NCI-H1092 treated with DMSO at 0.1 percent for 48 hours (cell line): ENCODE measurements at regions not wholly inside any gene's neighbourhood (a gene's known extent, or its start where the extent isn't known, plus 50 kb on each side); places are given as distances from the start of the nearest gene placed in this dataset.
"Not testable (repeated sequence)": the region's sequence is repeated elsewhere in the genome, so short reads cannot be mapped to it uniquely, and the experiment has no call there.

Experiments used
- DNase-seq: peaks from one replicate; lab custom pipeline; 2025; lab: John Stamatoyannopoulos, UW

- DNase-seq, result no peak
Measured at GRCh38 chr3:178205740-178206139, 330.5 kb upstream of the KCNMB2 start.

GRCh38 chr3:178206521-178206920 lies 329.7 kb upstream of the KCNMB2 start:
- no peak for DNase-seq

- not testable (repeated sequence) for DNase-seq
Measured at GRCh38 chr3:178207161-178207560, 329.1 kb upstream of the KCNMB2 start.

- not testable (repeated sequence) for DNase-seq
Measured at GRCh38 chr3:178207627-178208026, 328.6 kb upstream of the KCNMB2 start.

DNA sequence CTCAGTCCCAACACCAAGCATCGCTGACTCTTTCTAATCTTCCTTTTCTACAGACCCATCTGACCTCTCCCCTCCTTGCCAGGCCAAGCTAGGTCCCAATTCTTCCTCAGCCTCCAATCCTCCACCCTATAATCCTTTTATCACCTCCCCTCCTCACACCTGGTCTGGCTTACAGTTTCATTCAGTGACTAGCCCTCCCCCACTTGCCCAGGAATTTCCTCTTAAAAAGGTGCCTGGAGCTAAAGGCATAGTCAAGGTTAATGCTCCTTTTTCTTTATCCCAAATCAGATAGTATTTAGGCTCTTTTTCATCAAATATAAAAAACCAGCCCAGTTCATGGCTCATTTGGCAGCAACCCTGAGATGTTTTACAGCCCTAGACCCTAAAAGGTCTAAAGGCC lies 327.1 kb upstream of the KCNMB2 start:
- DNase-seq, result not testable (repeated sequence)

- DNase-seq, result not testable (repeated sequence)
Measured at GRCh38 chr3:178209618-178210017, 326.6 kb upstream of the KCNMB2 start.

GRCh38 chr3:178211086-178211485 lies 325.1 kb upstream of the KCNMB2 start:
- not testable (repeated sequence) for DNase-seq

- DNase-seq, result no peak
Measured at GRCh38 chr3:178217479-178217878, 318.8 kb upstream of the KCNMB2 start.

- no peak for DNase-seq
Measured at GRCh38 chr3:178218231-178218630, 318.0 kb upstream of the KCNMB2 start.

GRCh38 chr3:178219661-178220060 lies 316.6 kb upstream of the KCNMB2 start:
- not testable (repeated sequence) for DNase-seq

DNA sequence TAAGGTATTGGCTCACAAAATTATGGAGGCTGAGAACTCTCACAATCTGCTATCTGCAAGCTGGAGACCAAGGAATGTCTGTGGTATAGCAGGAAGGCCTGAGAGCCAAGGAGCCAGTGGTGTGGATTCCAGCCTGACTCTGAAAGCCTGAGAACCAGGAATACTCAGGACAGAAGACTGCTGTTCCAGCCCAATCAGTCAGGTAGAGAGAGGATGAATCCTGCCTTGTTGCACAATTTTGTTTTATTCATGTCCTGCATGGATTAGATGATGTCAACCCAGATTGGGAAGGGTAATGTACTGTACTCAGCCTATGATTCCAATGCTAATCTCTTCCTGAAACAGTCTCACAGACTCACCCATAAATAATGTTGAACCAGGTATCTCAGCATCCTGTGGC lies 312.4 kb upstream of the KCNMB2 start:
- no peak for DNase-seq

GRCh38 chr3:178226094-178226493 lies 310.1 kb upstream of the KCNMB2 start:
- no peak for DNase-seq

DNA sequence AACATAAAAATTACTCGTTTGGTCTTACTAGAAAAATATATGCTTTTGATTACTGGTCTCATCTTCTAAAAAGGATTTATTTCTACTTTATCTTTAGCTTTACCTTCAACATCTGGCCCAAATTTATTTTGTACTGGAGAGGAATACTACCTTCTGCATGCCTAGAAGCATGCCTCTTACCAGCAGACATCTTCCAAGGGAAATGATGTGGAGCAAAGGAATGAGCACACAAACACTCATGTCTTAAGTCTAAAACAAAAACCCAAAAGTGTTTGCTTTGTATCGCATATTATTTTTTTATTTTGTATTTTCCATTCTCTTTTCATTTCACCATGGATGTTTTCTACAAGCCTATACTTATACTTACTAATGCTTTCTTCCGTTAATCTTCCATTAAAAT lies 304.6 kb upstream of the KCNMB2 start:
- no peak for DNase-seq

DNA sequence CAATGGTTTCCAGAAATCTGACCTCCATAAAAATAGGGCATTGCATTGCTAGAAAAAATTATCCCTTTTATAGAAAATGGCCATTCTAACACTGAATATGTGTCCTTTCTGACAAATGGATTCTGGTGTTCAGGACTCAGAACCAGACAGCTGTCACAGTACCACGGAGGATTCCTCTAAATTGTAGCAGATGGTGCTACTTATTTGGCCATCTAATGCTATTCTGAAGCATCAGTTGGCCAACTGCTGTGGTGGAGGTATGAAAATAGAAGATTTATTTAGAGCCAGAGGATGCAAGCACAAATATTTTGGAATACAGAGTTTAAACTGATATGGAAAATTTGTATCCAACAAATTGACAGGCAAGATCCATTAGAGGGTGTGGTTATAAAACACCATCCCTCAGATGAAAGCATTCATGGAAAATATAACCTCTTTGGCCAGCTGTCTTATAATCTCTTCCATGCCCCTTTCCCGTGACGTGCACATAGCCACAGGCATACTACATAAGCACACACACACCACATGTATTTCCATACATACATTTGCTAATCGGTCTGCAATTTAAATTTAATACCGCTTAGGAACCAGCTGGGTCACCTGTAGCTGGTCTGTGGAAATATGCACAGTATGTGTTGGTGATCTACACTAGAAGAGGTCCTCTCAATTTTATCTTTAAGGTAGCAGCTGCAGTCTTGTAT lies 302.7 kb upstream of the KCNMB2 start:
- no peak for DNase-seq

DNA sequence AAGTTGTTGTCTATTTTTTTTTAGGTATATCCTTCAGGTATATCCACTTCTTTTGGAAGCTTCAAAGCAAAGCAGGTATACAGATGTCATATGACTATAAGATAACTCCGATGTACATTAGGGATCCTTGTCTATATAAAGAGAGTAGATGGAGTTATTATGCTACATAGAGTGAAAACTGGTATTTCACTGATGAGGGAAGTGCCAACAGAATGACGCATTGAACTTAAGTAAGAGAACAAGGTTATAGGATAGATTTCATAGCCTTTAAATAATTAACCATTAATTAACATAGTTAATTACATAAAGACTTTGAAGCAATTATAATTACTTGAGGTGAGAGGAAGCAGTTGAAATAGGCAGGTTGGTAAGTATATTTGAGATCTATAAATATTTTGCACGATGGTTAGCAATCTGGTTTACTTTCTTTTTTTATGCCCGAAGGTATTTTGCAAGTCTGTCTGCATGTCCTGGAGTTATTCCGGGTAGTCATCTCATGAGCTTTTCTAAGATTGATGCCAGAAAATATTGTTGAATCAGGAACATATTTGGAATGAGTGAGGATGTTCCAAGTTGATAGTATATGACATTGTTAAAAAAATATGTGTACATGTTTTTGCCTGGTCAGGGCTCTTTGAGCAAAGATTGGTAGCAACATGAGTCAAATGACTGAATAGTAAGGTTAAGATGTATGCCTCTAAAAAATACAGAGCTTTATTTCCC lies 299.5 kb upstream of the KCNMB2 start:
- DNase-seq, result no peak

DNA sequence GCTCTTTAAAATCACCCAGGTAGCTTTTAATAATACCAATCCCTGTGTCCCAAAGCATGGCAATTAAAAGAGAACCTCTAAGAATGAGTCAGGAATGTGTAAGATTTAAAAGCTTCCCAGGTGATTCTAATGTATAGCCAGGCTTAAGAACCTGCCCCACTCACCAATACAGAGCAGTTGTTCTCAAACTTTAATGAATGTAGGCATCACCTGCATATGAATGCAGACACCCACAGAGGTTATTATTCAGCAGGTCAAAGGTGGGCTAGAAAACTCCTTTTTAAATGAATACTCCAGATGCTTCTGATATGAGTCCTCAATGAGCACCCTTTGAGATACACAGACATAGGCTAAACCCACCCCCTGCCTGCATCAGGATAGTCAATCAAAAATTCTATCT lies 298.1 kb upstream of the KCNMB2 start:
- DNase-seq, result no peak

DNA sequence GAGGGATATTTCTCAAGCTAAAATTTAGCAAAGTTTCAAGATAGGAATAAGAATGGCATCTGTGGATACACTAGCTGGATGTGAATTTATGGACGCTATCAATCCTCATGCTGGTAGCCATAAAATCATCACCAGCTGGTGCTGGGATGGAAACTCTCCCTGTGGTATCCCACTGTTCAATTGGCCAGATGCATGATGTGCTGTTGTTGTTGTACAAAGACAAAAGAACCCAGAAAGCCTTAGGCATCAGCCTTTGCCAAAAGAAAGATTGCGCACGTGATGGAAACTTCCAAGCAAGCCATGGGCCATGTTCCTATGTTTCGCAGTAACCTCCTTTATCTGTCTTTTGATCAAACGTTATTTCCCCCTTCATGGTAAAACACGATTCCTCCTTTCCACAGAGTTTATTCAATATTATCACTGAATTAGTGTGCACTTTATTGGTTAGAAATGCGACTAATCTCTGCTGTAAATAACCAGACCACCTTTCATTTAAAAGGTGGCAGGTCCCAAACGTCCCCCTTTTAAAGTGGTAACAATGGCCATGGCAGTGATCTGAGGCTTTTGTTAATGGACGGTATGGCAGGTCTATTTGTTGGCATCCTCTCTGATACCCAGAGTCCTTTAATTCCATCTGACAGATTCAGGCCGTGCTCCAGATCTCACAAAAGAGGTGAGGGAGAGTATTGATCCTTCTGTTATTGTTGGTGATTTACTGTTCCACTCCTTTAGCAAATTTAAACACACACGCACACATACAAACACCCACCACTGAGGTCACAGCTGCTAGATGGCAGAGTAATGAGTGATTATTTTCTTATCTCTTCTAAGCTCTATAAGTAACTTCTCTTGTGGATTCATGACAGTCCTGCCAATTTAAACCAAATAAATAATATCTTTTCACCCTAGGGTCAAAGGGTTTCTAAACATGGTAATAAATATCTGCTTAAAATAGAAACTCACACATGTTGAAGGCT lies 291.2 kb upstream of the KCNMB2 start:
- DNase-seq, result peak; percentile 54

- DNase-seq, result no peak
Measured at GRCh38 chr3:178246004-178246403, 290.2 kb upstream of the KCNMB2 start.

GRCh38 chr3:178255315-178255714 lies 280.9 kb upstream of the KCNMB2 start:
- no peak for DNase-seq

DNA sequence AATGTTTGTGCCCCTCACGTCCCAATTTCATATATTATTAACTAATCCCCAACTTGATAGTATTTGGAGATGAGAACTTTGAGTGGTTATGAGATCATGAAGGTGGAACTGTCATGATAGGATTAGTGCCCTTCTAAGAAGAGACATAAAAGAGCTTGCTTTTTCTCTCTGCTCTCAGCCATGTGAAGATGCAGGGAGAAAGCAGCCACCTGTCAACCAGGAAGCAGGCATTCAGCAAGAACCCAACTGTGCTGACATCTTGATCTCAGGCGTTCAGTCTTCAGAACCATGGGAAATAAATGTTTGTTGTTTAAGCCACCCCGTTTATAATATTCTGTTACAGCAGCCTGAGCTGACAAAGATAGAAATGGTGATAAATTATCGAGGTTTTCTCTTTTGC lies 278.7 kb upstream of the KCNMB2 start:
- DNase-seq, result no peak

- DNase-seq, result no peak
Measured at GRCh38 chr3:178258121-178258520, 278.1 kb upstream of the KCNMB2 start.

DNA sequence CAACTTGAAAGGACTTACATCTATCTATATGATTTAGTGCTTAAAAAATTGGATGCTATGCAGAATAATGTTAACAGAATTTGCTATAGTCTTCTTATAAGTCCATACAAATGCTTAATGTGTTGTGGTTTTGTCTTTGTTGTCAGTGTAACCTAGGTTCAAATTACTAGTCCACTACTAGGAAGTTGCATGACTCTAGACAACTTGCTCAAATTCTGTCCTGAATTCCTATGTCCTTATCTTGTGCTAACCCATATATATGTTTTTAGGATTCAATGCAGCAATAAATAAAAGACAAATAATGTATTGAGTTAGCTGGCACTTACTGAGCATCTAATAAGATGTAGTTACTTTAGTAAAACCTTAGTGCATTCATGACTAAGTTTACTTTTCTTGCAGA lies 276.5 kb upstream of the KCNMB2 start:
- no peak for DNase-seq
